IMR-90 (cell line): ENCODE measurements at regions not wholly inside any gene's neighbourhood (a gene's known extent, or its start where the extent isn't known, plus 50 kb on each side); places are given as distances from the start of the nearest gene placed in this dataset.

Experiments used
- ATAC-seq: fragments of 200-7000 bp; cut with Tn5 transposase; 2 replicates; pipeline ENCODE4 v1.9.1; 2020; ENCODE audit warnings: low read depth, mild to moderate bottlenecking, moderate library complexity
- BruUV-seq: library from RNA; stranded (reverse); fragments of 400-500 nt; replicated peaks from 2 replicates; lab custom pipeline; 2021; lab: Mats Ljungman, UMichigan
- CTCF ChIA-PET: fragments of 300-600 bp; formaldehyde crosslinking; extraction: SDS; loops from one replicate; lab custom pipeline; 2021; ENCODE audit warnings: antibody characterized with exemption; lab: Yijun Ruan, JAX
- POLR2A ChIA-PET: fragments of 300-600 bp; sonication (Branson Sonifier 250); formaldehyde crosslinking; loops from one replicate; lab custom pipeline; 2022; ENCODE audit warnings: antibody characterized with exemption; ENCODE audit not compliant: unreplicated experiment; lab: Charles Lee
- DNase-seq: peaks from one replicate; pipeline ENCODE4 v3.0.0; 2013
- H2AFZ ChIP-seq: replicated peaks from 2 replicates; pipeline ENCODE3; 2013; ENCODE audit warnings: low read length, mild to moderate bottlenecking; ENCODE audit not compliant: poor library complexity
- H2AK5ac ChIP-seq: 2 replicates; pipeline ENCODE4 v1.6.1; 2013; ENCODE audit warnings: low read depth, low read length, inconsistent platforms
- H2AK9ac ChIP-seq: replicated peaks from 2 replicates; pipeline ENCODE3; 2013; ENCODE audit warnings: mild to moderate bottlenecking, low read depth, low read length, moderate library complexity; ENCODE audit not compliant: poor library complexity
- H2BK120ac ChIP-seq: 2 replicates; pipeline ENCODE4 v1.6.1; 2013; ENCODE audit warnings: low read depth, low read length, inconsistent platforms
- H2BK15ac ChIP-seq: 3 replicates; pipeline ENCODE4 v1.6.1; 2013; ENCODE audit warnings: low read depth, low read length, inconsistent platforms
- H2BK20ac ChIP-seq: 2 replicates; pipeline ENCODE4 v1.6.1; 2013; ENCODE audit warnings: low read depth, mild to moderate bottlenecking, inconsistent platforms, low read length, moderate library complexity
- H2BK5ac ChIP-seq: 2 replicates; pipeline ENCODE4 v1.6.1; 2013; ENCODE audit warnings: mild to moderate bottlenecking, low read depth, low read length, inconsistent platforms; ENCODE audit not compliant: poor library complexity, severe bottlenecking
- H3K14ac ChIP-seq: replicated peaks from 2 replicates; pipeline ENCODE4 v1.6.1; 2013; ENCODE audit warnings: low read depth, low read length, inconsistent platforms
- H3K18ac ChIP-seq: 2 replicates; pipeline ENCODE4 v1.6.1; 2013; ENCODE audit warnings: low read depth, low read length, control low read depth
- H3K23ac ChIP-seq: 2 replicates; pipeline ENCODE4 v1.6.1; 2013; ENCODE audit warnings: low read depth, low read length, inconsistent platforms
- H3K27ac ChIP-seq: 2 replicates; pipeline ENCODE4 v1.5.1; 2013; ENCODE audit warnings: mild to moderate bottlenecking, control low read depth, low read length; ENCODE audit not compliant: insufficient read depth
- H3K27me3 ChIP-seq: 2 replicates; pipeline ENCODE4 v1.6.1; 2013; ENCODE audit warnings: low read length; ENCODE audit not compliant: control insufficient read depth, insufficient read depth
- H3K36me3 ChIP-seq: 2 replicates; pipeline ENCODE4 v1.6.1; 2013; ENCODE audit warnings: low read length, mixed read lengths; ENCODE audit not compliant: control insufficient read depth, insufficient read depth
- H3K4ac ChIP-seq: 2 replicates; pipeline ENCODE4 v1.6.1; 2013; ENCODE audit warnings: low read depth, low read length, inconsistent platforms
- H3K4me1 ChIP-seq: 2 replicates; pipeline ENCODE4 v1.6.1; 2013; ENCODE audit warnings: low read length, mixed read lengths; ENCODE audit not compliant: control insufficient read depth, insufficient read depth
- H3K4me2 ChIP-seq: 2 replicates; pipeline ENCODE4 v1.6.1; 2013; ENCODE audit warnings: low read depth, mild to moderate bottlenecking, control low read depth, low read length, moderate library complexity
- H3K4me3 ChIP-seq: 2 replicates; pipeline ENCODE4 v1.5.1; 2013; ENCODE audit warnings: low read depth, mild to moderate bottlenecking, control low read depth, low read length, moderate library complexity; ENCODE audit not compliant: insufficient read depth
- H3K56ac ChIP-seq: 2 replicates; pipeline ENCODE4 v1.6.1; 2013; ENCODE audit warnings: low read length, inconsistent platforms; ENCODE audit not compliant: insufficient read depth; ENCODE audit errors: extremely low read depth
- H3K79me1 ChIP-seq, 2 experiments: 2 replicates each; pipeline ENCODE4 v1.6.1; 2013; ENCODE audit warnings: low read length in 2 of 2, inconsistent platforms in 1 of 2, low read depth in 1 of 2
- H3K9ac ChIP-seq: 2 replicates; pipeline ENCODE4 v1.6.1; 2013; ENCODE audit warnings: low read depth, low read length, control low read depth
- H3K9me1 ChIP-seq: 2 replicates; pipeline ENCODE4 v1.6.1; 2013; ENCODE audit warnings: low read length, inconsistent platforms; ENCODE audit not compliant: insufficient read depth
- H3K9me3 ChIP-seq: 2 replicates; pipeline ENCODE4 v1.6.1; 2013; ENCODE audit warnings: low read length; ENCODE audit not compliant: control insufficient read depth, insufficient read depth
- H4K20me1 ChIP-seq: 2 replicates; pipeline ENCODE4 v1.6.1; 2013; ENCODE audit warnings: low read length, inconsistent platforms; ENCODE audit not compliant: insufficient read depth
- H4K5ac ChIP-seq: 2 replicates; pipeline ENCODE4 v1.6.1; 2013; ENCODE audit warnings: mild to moderate bottlenecking, low read depth, low read length, control low read depth
- H4K8ac ChIP-seq, 2 experiments: 2 replicates each; pipeline ENCODE4 v1.6.1; 2013; ENCODE audit warnings: low read depth in 2 of 2, low read length in 2 of 2, control low read depth in 1 of 2, inconsistent platforms in 1 of 2
- H4K91ac ChIP-seq: 2 replicates; pipeline ENCODE4 v1.6.1; 2013; ENCODE audit warnings: low read depth, low read length, inconsistent platforms; ENCODE audit not compliant: insufficient read depth
- CEBPB ChIP-seq: IDR thresholded peaks from 2 replicates; pipeline ENCODE4 v1.6.1; 2012; ENCODE audit warnings: low read depth, low read length, improper control_type of control experiment
- CHD1 ChIP-seq: IDR thresholded peaks from 2 replicates; pipeline ENCODE4 v1.6.1; 2012; ENCODE audit warnings: low read depth, low read length, improper control_type of control experiment
- RCOR1 ChIP-seq: IDR thresholded peaks from 2 replicates; pipeline ENCODE4 v1.6.1; 2012; ENCODE audit warnings: mild to moderate bottlenecking, low read length, improper control_type of control experiment; ENCODE audit not compliant: insufficient replicate concordance
- WGBS, 2 experiments: methylation state at CpG; one replicate each; pipeline versions ENCODE4 v1.1.5 to v1.1.7; 2013; ENCODE audit warnings: missing lambda C conversion rate in 2 of 2; ENCODE audit not compliant: insufficient read length in 1 of 2; ENCODE audit errors: extremely low coverage in 2 of 2; 5-methylcytosine and 5-hydroxymethylcytosine counted together
- dilution Hi-C: fragments of 300-500 bp; cut with HindIII; formaldehyde crosslinking; loops from one replicate; pipeline ENCODE4 v1.14.3; 2018; ENCODE audit warnings: low sequenced_read_pairs; ENCODE audit not compliant: unreplicated experiment
- in situ Hi-C: fragments of 300-500 bp; cut with MboI; formaldehyde crosslinking; loops from 3 replicates; pipeline ENCODE4 v1.14.3; 2019; ENCODE audit warnings: low sequenced_read_pairs, inconsistent platforms, mixed read lengths
- intact Hi-C: fragments of 100-400 bp; cut with micrococcal nuclease; formaldehyde crosslinking; loops from 2 replicates; pipeline ENCODE4 v1.10.0; 2022

DNA sequence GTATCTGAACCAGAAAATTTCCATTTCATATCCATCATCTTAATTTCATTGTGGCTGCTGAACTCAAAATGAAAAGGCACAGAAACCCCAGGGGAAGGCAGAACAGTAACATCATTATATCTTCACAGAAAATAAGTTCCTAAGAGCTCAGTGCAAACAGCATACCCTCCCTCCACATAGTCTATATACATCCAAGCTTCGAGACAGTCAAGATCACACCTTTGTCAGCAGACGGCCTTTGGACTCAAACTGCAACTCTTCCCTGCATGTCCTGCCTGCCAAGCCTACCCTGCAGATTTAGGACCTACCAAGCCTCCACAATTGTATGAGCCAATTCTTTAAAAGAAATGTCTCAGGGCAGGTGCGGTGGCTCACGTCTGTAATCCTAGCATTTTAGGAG is 502.1 kb downstream of the SUCLG1 start:
- Histone ChIP-seq H3K36me3 (no peaks in the 10 kb centered on the region), H3K4ac (no peak overlapping the region), H2AK9ac (no peak overlapping the region), H2BK5ac (no peak overlapping the region), H3K18ac (no peak overlapping the region), H4K5ac (no peak overlapping the region), H3K56ac (no peak overlapping the region), H3K9ac (no peak overlapping the region), H4K8ac (no peak overlapping the region), H3K79me1 (no peaks in the 10 kb centered on the region), H3K27ac (no peak overlapping the region), H3K9me1 (no peaks in the 10 kb centered on the region), H3K23ac (no peak overlapping the region), H3K4me2 (no peak overlapping the region), H3K4me1 (no peaks in the 10 kb centered on the region), H2BK20ac (no peak overlapping the region), H3K27me3 (no peaks in the 10 kb centered on the region), H2AK5ac (no peak overlapping the region), H4K20me1 (no peaks in the 10 kb centered on the region), H2AFZ (no peak overlapping the region), H3K4me3 (no peak overlapping the region), H3K9me3 (no peaks in the 10 kb centered on the region), H3K14ac (no peak overlapping the region), H2BK120ac (no peak overlapping the region), H2BK15ac (no peak overlapping the region), H4K91ac (no peak overlapping the region)
- ChIA-PET POLR2A (no interaction called here), CTCF (no interaction called here)
- ATAC-seq, result no peak
- WGBS, 2 experiments, result 0% methylated on average over 1 of the region's 4 CpGs; no CpG with 5 or more reads in 1 of the 2 experiments
- intact Hi-C loops (no loop called here), in situ Hi-C loops (no loop called here), dilution Hi-C loops (no loop called here)
- TF ChIP-seq RCOR1, result no peak
- TF ChIP-seq CEBPB, result no peak
- no peak for TF ChIP-seq CHD1
- BruUV-seq, result no TSS peak
- no peak for DNase-seq
